ENCODE measurements at regions not wholly inside any gene's neighbourhood (a gene's known extent, or its start where the extent isn't known, plus 50 kb on each side); places are given as distances from the start of the nearest gene placed in this dataset.
"Not testable (repeated sequence)": the region's sequence is repeated elsewhere in the genome, so short reads cannot be mapped to it uniquely, and the experiment has no call there.

- DNase-seq (ENCODE audit: low read depth, low spot score), result no peak
Measured at GRCh38 chr1:104163912-104164476, 414.3 kb downstream of the AMY1C start.

GRCh38 chr1:104172243-104172681, 422.6 kb downstream of the AMY1C start:
- DNase-seq (ENCODE audit: low read depth, low spot score), result no peak

DNA sequence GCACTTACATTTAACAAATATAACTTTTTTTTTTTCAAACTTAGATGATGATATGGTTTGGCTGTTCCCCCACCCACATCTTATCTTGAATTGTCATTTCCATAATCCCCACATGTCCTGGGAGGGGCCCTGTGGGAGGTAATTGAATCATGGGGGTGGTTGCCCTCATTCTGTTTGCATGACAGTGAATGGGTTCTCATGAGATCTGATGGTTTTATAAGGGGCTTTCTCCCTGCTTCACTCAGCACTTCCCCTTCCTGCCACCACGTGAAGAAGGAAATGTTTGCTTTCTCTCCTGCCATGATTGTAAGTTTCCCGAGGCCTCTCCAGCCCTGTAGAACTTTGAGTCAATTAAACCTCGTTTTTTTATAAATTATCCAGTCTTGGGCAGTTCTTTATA, 432.6 kb downstream of the AMY1C start:
- no peak for DNase-seq (ENCODE audit: low read depth, low spot score)

DNA sequence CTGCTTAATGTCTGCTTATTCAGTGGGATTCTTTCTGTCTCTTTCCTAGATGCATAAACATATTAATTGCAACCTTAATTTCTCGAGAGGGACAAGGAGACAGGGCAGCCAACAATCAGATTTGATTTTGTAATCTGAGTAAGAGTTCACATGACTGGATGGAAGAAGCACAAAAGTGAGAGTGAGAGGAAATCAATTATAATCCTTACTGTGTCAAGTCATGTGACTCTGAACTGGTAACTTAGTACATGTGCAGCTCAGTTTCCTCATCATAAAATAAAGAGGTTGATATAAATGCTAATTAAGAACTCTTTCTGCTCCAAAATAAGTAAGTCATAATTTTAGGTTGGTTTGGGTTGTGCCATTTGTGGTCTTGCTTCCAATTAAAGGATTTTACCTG, 439.5 kb downstream of the AMY1C start:
- no peak for DNase-seq (ENCODE audit: low read depth, low spot score)

- no peak for DNase-seq (ENCODE audit: low read depth, low spot score)
Measured at GRCh38 chr1:104190821-104191220, 441.1 kb downstream of the AMY1C start.

- no peak for DNase-seq (ENCODE audit: low read depth, low spot score)
Measured at GRCh38 chr1:104195395-104195794, 445.7 kb downstream of the AMY1C start.

GRCh38 chr1:104196136-104196535, 446.4 kb downstream of the AMY1C start:
- no peak for DNase-seq (ENCODE audit: low read depth, low spot score)

GRCh38 chr1:104197516-104197915, 447.8 kb downstream of the AMY1C start:
- no peak for DNase-seq (ENCODE audit: low read depth, low spot score)

- no peak for DNase-seq (ENCODE audit: low read depth, low spot score)
Measured at GRCh38 chr1:104212239-104212638, 462.5 kb downstream of the AMY1C start.

DNA sequence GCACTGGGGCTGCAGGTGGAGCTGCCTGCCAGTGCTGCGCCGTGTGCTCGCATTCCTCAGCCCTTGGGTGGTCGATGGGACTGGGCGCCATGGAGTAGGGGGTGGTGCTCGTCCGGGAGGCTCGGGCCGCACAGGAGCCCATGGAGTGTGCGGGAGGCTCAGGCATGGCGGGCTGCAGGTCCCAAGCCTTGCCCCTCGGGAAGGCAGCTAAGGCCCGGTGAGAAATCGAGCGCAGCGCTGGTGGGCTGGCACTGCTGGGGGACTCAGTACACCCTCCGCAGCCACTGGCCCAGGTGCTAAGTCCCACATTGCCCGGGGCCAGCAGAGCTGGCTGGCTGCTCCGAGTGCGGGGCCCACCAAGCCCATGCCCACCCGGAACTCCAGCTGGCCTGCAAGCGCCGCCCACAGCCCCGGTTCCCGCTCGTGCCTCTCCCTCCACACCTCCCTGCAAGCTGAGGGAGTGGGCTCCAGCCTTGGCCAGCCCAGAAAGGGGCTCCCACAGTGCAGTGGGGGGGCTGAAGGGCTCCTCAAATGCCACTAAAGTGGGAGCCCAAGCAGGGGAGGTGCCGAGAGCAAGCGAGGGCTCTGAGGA, 467.8 kb downstream of the AMY1C start:
- not testable (repeated sequence) for DNase-seq (ENCODE audit: low read depth, low spot score)

DNA sequence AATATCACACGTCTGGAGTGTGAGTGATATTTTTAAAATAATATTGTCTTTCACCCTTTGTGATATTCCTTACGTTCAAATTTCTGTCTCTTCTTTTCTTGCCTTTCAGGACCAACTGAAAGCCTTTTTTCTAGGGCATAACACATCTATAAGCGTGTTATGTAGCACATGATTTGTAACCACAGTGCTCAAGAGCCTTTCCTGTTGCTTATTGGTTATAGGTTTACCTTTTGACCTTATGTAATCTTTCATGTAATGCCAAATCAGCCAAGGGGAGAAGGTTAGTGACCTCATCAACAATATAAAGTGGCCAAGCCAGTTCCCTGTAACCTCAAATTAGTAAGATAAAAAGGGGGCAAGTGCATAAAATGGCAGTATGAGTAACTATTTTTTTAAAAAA, 480.2 kb downstream of the AMY1C start:
- DNase-seq (ENCODE audit: low read depth, low spot score), result no peak

DNA sequence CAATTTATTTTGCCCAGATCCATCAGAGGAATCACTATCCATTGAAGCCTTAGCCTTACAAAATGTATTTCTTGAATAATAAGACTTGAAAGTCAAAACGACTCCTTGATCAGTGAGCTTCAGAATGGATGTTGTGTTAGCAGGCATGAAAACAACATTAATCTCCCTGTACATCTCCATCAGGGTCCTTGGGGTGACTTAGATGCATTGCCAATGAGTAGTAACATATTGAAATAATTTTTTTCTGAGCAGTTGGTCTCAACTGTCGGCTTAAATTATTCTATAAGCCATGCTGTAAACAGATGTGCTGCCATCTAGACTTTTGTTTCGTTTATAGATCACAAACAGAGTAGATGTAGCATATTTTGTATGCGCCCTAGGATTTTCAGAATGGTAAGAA, 482.0 kb downstream of the AMY1C start:
- no peak for DNase-seq (ENCODE audit: low read depth, low spot score)

- DNase-seq (ENCODE audit: low read depth, low spot score), result no peak
Measured at GRCh38 chr1:104235141-104235540, 485.4 kb downstream of the AMY1C start.

GRCh38 chr1:104238991-104239390, 489.3 kb downstream of the AMY1C start:
- no peak for DNase-seq (ENCODE audit: low read depth, low spot score)

- no peak for DNase-seq (ENCODE audit: low read depth, low spot score)
Measured at GRCh38 chr1:104248385-104248784, 498.7 kb downstream of the AMY1C start.

- no peak for DNase-seq (ENCODE audit: low read depth, low spot score)
Measured at GRCh38 chr1:104259481-104259880, 509.8 kb downstream of the AMY1C start.

- not testable (repeated sequence) for DNase-seq (ENCODE audit: low read depth, low spot score)
Measured at GRCh38 chr1:104263110-104263509, 513.4 kb downstream of the AMY1C start.

- no peak for DNase-seq (ENCODE audit: low read depth, low spot score)
Measured at GRCh38 chr1:104264521-104264920, 514.8 kb downstream of the AMY1C start.

GRCh38 chr1:104265163-104265562, 515.5 kb downstream of the AMY1C start:
- no peak for DNase-seq (ENCODE audit: low read depth, low spot score)

- no peak for DNase-seq (ENCODE audit: low read depth, low spot score)
Measured at GRCh38 chr1:104266612-104267011, 516.9 kb downstream of the AMY1C start.

- not testable (repeated sequence) for DNase-seq (ENCODE audit: low read depth, low spot score)
Measured at GRCh38 chr1:104288322-104288721, 538.6 kb downstream of the AMY1C start.

DNA sequence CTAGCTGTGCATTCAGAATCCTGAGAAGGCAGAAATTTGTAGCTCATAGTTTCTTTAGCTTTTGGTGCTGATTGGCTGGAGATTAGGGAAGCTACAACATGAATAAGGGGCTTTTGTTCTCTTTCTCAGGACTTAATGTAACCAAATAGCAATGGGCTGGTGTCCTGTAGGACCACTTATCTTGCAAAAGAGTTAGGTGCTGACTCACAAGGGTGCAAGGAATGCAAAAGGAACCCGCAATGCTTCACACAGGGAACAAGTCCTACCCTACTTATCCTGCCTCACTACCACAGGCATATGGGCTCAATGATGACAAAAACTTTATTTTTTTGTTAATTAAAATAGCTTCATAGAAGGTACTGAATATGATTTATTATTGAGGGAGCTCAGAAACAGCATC, 541.5 kb downstream of the AMY1C start:
- DNase-seq (ENCODE audit: low read depth, low spot score), result no peak

DNA sequence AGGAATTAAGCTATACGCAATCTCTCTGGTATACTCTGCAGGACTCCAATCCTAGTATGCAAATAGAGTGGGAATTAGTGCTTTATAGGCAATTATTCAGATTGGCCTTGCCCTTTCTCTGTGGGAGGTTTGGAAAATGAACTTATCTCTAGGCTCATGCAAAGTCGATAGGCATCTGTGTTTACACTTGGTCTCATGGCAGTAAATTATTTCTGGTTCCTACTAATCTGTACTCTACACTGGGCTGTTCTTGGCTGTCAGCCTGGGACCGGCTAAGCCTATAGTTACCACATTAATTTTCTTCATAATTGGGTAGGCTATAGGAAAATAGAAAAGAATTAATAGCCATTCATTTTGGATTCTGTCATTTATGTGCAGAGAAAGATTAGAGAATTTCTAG, 544.6 kb downstream of the AMY1C start:
- no peak for DNase-seq (ENCODE audit: low read depth, low spot score)

DNA sequence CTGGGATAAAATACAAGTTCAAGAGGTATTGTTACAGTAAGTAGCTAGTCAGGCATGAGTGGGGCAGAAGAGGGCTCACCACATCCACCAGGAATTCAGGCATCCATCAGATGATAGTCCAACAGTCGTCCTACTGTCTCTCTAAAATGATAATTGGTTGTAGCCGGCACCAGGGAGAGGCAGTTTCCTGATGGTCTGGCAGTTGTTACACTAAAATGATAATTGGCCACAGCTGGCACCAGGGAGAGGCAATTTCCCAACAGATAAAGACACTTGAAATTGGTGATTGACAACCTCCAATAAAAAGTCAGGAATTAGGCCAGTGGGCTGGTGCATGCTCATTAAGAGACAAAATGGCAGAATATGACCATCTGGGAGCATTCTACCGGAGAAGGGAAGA, 545.8 kb downstream of the AMY1C start:
- DNase-seq (ENCODE audit: low read depth, low spot score), result no peak
